ENCODE measurements at regions not wholly inside any gene's neighbourhood (a gene's known extent, or its start where the extent isn't known, plus 50 kb on each side); places are given as distances from the start of the nearest gene placed in this dataset.
"Not testable (repeated sequence)": the region's sequence is repeated elsewhere in the genome, so short reads cannot be mapped to it uniquely, and the experiment has no call there.

GRCh38 chr1:221488550-221488949 is 253.3 kb downstream of the DUSP10 start:
- in situ Hi-C loops (cut with MboI; ENCODE audit: low sequenced_read_pairs), result no loop called here

- in situ Hi-C loops (cut with MboI; ENCODE audit: low sequenced_read_pairs), result no loop called here
Measured at GRCh38 chr1:221494670-221495069, 247.2 kb downstream of the DUSP10 start.

GRCh38 chr1:221497046-221497445 is 244.8 kb downstream of the DUSP10 start:
- in situ Hi-C loops (cut with MboI; ENCODE audit: low sequenced_read_pairs), result no loop called here

GRCh38 chr1:221503268-221503667 is 238.6 kb downstream of the DUSP10 start:
- in situ Hi-C loops (cut with MboI; ENCODE audit: low sequenced_read_pairs), result no loop called here

- in situ Hi-C loops (cut with MboI; ENCODE audit: low sequenced_read_pairs), result no loop called here
Measured at GRCh38 chr1:221509575-221510355, 232.1 kb downstream of the DUSP10 start.

- in situ Hi-C loops (cut with MboI; ENCODE audit: low sequenced_read_pairs), result no loop called here
Measured at GRCh38 chr1:221510793-221511503, 230.9 kb downstream of the DUSP10 start.

- in situ Hi-C loops (cut with MboI; ENCODE audit: low sequenced_read_pairs), result no loop called here
Measured at GRCh38 chr1:221511797-221512196, 230.1 kb downstream of the DUSP10 start.

GRCh38 chr1:221514806-221515205 is 227.1 kb downstream of the DUSP10 start:
- in situ Hi-C loops (cut with MboI; ENCODE audit: low sequenced_read_pairs), result no loop called here

- in situ Hi-C loops (cut with MboI; ENCODE audit: low sequenced_read_pairs), result no loop called here
Measured at GRCh38 chr1:221515496-221515895, 226.4 kb downstream of the DUSP10 start.

- in situ Hi-C loops (cut with MboI; ENCODE audit: low sequenced_read_pairs), result no loop called here
Measured at GRCh38 chr1:221517961-221518360, 223.9 kb downstream of the DUSP10 start.

- in situ Hi-C loops (cut with MboI; ENCODE audit: low sequenced_read_pairs), result no loop called here
Measured at GRCh38 chr1:221520250-221520649, 221.6 kb downstream of the DUSP10 start.

GRCh38 chr1:221521686-221522085 is 220.2 kb downstream of the DUSP10 start:
- in situ Hi-C loops (cut with MboI; ENCODE audit: low sequenced_read_pairs), result no loop called here

- in situ Hi-C loops (cut with MboI; ENCODE audit: low sequenced_read_pairs), result no loop called here
Measured at GRCh38 chr1:221522529-221522940, 219.4 kb downstream of the DUSP10 start.

GRCh38 chr1:221525749-221526148 is 216.1 kb downstream of the DUSP10 start:
- in situ Hi-C loops (cut with MboI; ENCODE audit: low sequenced_read_pairs), result no loop called here

- in situ Hi-C loops (cut with MboI; ENCODE audit: low sequenced_read_pairs), result no loop called here
Measured at GRCh38 chr1:221527302-221527701, 214.6 kb downstream of the DUSP10 start.

GRCh38 chr1:221527886-221528624 is 213.8 kb downstream of the DUSP10 start:
- in situ Hi-C loops (cut with MboI; ENCODE audit: low sequenced_read_pairs), result no loop called here

GRCh38 chr1:221530159-221530558 is 211.7 kb downstream of the DUSP10 start:
- in situ Hi-C loops (cut with MboI; ENCODE audit: low sequenced_read_pairs), result not testable (repeated sequence)

GRCh38 chr1:221530791-221531190 is 211.1 kb downstream of the DUSP10 start:
- in situ Hi-C loops (cut with MboI; ENCODE audit: low sequenced_read_pairs), result no loop called here

GRCh38 chr1:221532071-221532773 is 209.7 kb downstream of the DUSP10 start:
- in situ Hi-C loops (cut with MboI; ENCODE audit: low sequenced_read_pairs), result no loop called here

- in situ Hi-C loops (cut with MboI; ENCODE audit: low sequenced_read_pairs), result no loop called here
Measured at GRCh38 chr1:221541296-221541695, 200.6 kb downstream of the DUSP10 start.

- in situ Hi-C loops (cut with MboI; ENCODE audit: low sequenced_read_pairs), result no loop called here
Measured at GRCh38 chr1:221543529-221544120, 198.3 kb downstream of the DUSP10 start.
